ENCODE measurements at regions not wholly inside any gene's neighbourhood (a gene's known extent, or its start where the extent isn't known, plus 50 kb on each side); places are given as distances from the start of the nearest gene placed in this dataset.

- no peak for TF ChIP-seq CTCF (IDR thresholded peaks at IDR 0.05; ENCODE audit: insufficient read depth, low read length)
- TF ChIP-seq GABPA (IDR thresholded peaks at IDR 0.05; ENCODE audit: low read depth): no peak
Measured at GRCh38 chr20:12528591-12529041, 480.2 kb upstream of the SPTLC3 start.

Data from HL-60 (cell line).